Thyroid gland (tissue), 4 donors: ENCODE measurements at regions not wholly inside any gene's neighbourhood (a gene's known extent, or its start where the extent isn't known, plus 50 kb on each side); places are given as distances from the start of the nearest gene placed in this dataset.
"Not testable (repeated sequence)": the region's sequence is repeated elsewhere in the genome, so short reads cannot be mapped to it uniquely, and the experiment has no call there.

Experiments used
- DNase-seq, 2 donors: peaks; one replicate each; pipeline ENCODE4 v3.0.0-alpha.2; 2019
- H3K27ac ChIP-seq, 3 donors: fragments of 200-600 bp; sonication (generic); 1 replicate in 2 of 3; 2 replicates in 1 of 3; pipeline ENCODE4 v1.5.1; 2016 to 2019; ENCODE audit warnings: mild to moderate bottlenecking in 1 of 3, moderate library complexity in 1 of 3
- H3K27me3 ChIP-seq: fragments of 200-600 bp; sonication (generic); one replicate; pipeline ENCODE4 v1.5.1; 2019
- H3K36me3 ChIP-seq, 2 donors: fragments of 200-600 bp; sonication (generic); one replicate each; pipeline ENCODE4 v1.5.1; 2016 to 2019
- H3K4me1 ChIP-seq, 2 donors: fragments of 200-600 bp; sonication (generic); one replicate each; pipeline ENCODE4 v1.5.1; 2017 to 2019
- H3K4me3 ChIP-seq, 3 donors: fragments of 200-600 bp; sonication (generic); replicated peaks in 1 of 3; 1 replicate in 2 of 3; 2 replicates in 1 of 3; pipeline ENCODE4 v1.5.1; 2016; ENCODE audit warnings: mild to moderate bottlenecking in 1 of 3
- H3K9me3 ChIP-seq: fragments of 200-600 bp; sonication (generic); one replicate; pipeline ENCODE4 v1.5.1; 2017
- CTCF ChIP-seq, 6 experiments: fragments of 200-600 bp in 3 of 6; fragments of 450-650 bp in 3 of 6; sonication (generic) in 3 of 6; IDR thresholded peaks; one replicate each; pipeline ENCODE4 v1.5.1; 2016 to 2019; ENCODE audit warnings: antibody characterized with exemption in 6 of 6, mild to moderate bottlenecking in 2 of 6, inconsistent platforms in 1 of 6, moderate library complexity in 1 of 6
- POLR2A ChIP-seq, 2 donors: fragments of 450-650 bp; IDR thresholded peaks; one replicate each; pipeline ENCODE4 v1.6.1; 2017; ENCODE audit warnings: antibody characterized with exemption in 2 of 2, mild to moderate bottlenecking in 2 of 2, moderate library complexity in 1 of 2
- WGBS, 2 donors: methylation state at CpG; one replicate each; pipeline ENCODE4 v1.1.5; 2017; 5-methylcytosine and 5-hydroxymethylcytosine counted together
- intact Hi-C: fragments of 100-400 bp; cut with DNase I; formaldehyde crosslinking; loops from one replicate; pipeline ENCODE4 v1.15.1; 2023

- intact Hi-C loops, result no loop called here
- H3K36me3 ChIP-seq, result no peaks in the 10 kb centered on the region
- H3K27ac ChIP-seq, result no peak overlapping the region
Observed at GRCh38 chr3:29181872-29182271, 99.0 kb upstream of the RBMS3 start.

DNA sequence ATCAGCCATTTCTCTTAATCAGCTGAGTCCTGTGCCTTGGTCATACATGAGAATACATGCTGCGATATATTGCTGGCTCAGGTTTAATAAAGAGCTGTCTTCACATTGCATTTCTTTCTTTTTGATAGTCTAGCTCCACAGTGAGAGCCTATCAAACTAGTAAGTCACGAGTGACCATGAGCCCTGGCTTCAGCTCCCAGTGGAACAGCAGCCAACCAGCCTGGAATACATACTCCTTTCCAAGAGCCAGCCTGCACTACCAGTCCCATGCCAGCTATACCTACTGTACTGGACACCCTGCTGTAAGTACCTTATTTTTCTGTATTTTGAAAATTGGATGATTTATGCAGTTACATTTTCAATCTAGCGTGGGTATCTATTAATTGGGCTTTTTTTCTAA is 98.0 kb upstream of the RBMS3 start:
- H3K4me1 ChIP-seq, result peaks cover 8 to 12% of the 10 kb centered on the region in 2 donors
- H3K36me3 ChIP-seq, intact Hi-C loops, H3K9me3 ChIP-seq, H3K27me3 ChIP-seq, H3K4me3 ChIP-seq, H3K27ac ChIP-seq, DNase-seq: not testable (repeated sequence)
- 89 to 93% methylated on average over 3 of the region's 3 CpGs for WGBS, 2 donors

More at GRCh38 chr3:29181872-29182271, 99.0 kb upstream of the RBMS3 start:
- Histone ChIP-seq H3K9me3 (no peaks in the 10 kb centered on the region), H3K27me3 (no peaks in the 10 kb centered on the region), H3K4me1 (peaks cover 8 to 12% of the 10 kb centered on the region in 2 donors), H3K4me3 (no peak overlapping the region)
- 65 to 82% methylated on average over 1 of the region's 1 CpG for WGBS, 2 donors
- TF ChIP-seq POLR2A (IDR thresholded peaks at IDR 0.05), result no peak
- TF ChIP-seq CTCF (IDR thresholded peaks at IDR 0.05), result no peak
- DNase-seq, result no peak

GRCh38 chr3:29183346-29184087 is 97.4 kb upstream of the RBMS3 start:
- no peak for DNase-seq
- intact Hi-C loops, result no loop called here
- no peak for TF ChIP-seq CTCF (IDR thresholded peaks at IDR 0.05)
- no peak for TF ChIP-seq POLR2A (IDR thresholded peaks at IDR 0.05)
- Histone ChIP-seq H3K4me1 (peaks cover 8 to 11% of the 10 kb centered on the region in 2 donors), H3K9me3 (no peaks in the 10 kb centered on the region), H3K4me3 (no peak overlapping the region), H3K27me3 (no peaks in the 10 kb centered on the region), H3K27ac (no peak overlapping the region), H3K36me3 (no peaks in the 10 kb centered on the region)
- WGBS, 2 donors, result 89 to 94% methylated on average over 8 of the region's 8 CpGs

- TF ChIP-seq CTCF (IDR thresholded peaks at IDR 0.05), result no peak
- TF ChIP-seq POLR2A (IDR thresholded peaks at IDR 0.05), result no peak
- Histone ChIP-seq H3K4me3 (no peak overlapping the region), H3K4me1 (no peaks in the 10 kb centered on the region), H3K9me3 (no peaks in the 10 kb centered on the region), H3K27me3 (no peaks in the 10 kb centered on the region), H3K36me3 (no peaks in the 10 kb centered on the region), H3K27ac (no peak overlapping the region)
- DNase-seq, result no peak
- 85 to 90% methylated on average over 1 of the region's 1 CpG for WGBS, 2 donors
- intact Hi-C loops, result no loop called here
Observed at GRCh38 chr3:29185706-29186105, 95.2 kb upstream of the RBMS3 start.

GRCh38 chr3:29186131-29186599 is 94.7 kb upstream of the RBMS3 start:
- intact Hi-C loops, result no loop called here
- DNase-seq, result no peak
- H3K4me3 ChIP-seq, result no peak overlapping the region
- 83 to 100% methylated on average over 1 of the region's 1 CpG for WGBS, 2 donors
- H3K27ac ChIP-seq, result no peak overlapping the region
- H3K4me1 ChIP-seq, result no peaks in the 10 kb centered on the region
- H3K36me3 ChIP-seq, result no peaks in the 10 kb centered on the region
- H3K27me3 ChIP-seq, result no peaks in the 10 kb centered on the region
- H3K9me3 ChIP-seq, result no peaks in the 10 kb centered on the region
- no peak for TF ChIP-seq POLR2A (IDR thresholded peaks at IDR 0.05)
- no peak for TF ChIP-seq CTCF (IDR thresholded peaks at IDR 0.05)
